Fibroblast of the aortic adventitia (primary cell): ENCODE measurements at regions not wholly inside any gene's neighbourhood (a gene's known extent, or its start where the extent isn't known, plus 50 kb on each side); places are given as distances from the start of the nearest gene placed in this dataset.
A peak's percentile ranks its signal among the peaks of the same experiment; 100 is the strongest.

Experiments used
- DNase-seq: peaks from one replicate; pipeline ENCODE4 v3.0.0-alpha.2; 2010; ENCODE audit warnings: low read depth
- H3K4me3 ChIP-seq: 2 replicates; pipeline ENCODE4 v1.5.1; 2011; ENCODE audit warnings: low read depth, mild to moderate bottlenecking, control low read depth, low read length, moderate library complexity
- CTCF ChIP-seq: IDR thresholded peaks from 2 replicates; pipeline ENCODE4 v1.5.1; 2011; ENCODE audit warnings: mild to moderate bottlenecking, low read length, control low read depth, inconsistent platforms; ENCODE audit not compliant: insufficient read depth

- DNase-seq: peak; percentile 32
- no peak overlapping the region for H3K4me3 ChIP-seq
- no peak for TF ChIP-seq CTCF
Observed at GRCh38 chr6:148652205-148652604, 94.6 kb upstream of the UST start.

- no peak for DNase-seq
- no peak overlapping the region for H3K4me3 ChIP-seq
- no peak for TF ChIP-seq CTCF
Observed at GRCh38 chr6:148653138-148653776, 93.6 kb upstream of the UST start.

GRCh38 chr6:148657048-148657447 is 89.8 kb upstream of the UST start:
- no peak overlapping the region for H3K4me3 ChIP-seq

GRCh38 chr6:148658681-148659430 is 88.0 kb upstream of the UST start:
- TF ChIP-seq CTCF: no peak
- no peak overlapping the region for H3K4me3 ChIP-seq
- no peak for DNase-seq

More at GRCh38 chr6:148657048-148657447, 89.8 kb upstream of the UST start:
- TF ChIP-seq CTCF: no peak
- peak; percentile 94 for DNase-seq

GRCh38 chr6:148667395-148667794 is 79.4 kb upstream of the UST start:
- no peak for DNase-seq
- TF ChIP-seq CTCF: no peak
- no peak overlapping the region for H3K4me3 ChIP-seq

GRCh38 chr6:148671085-148671484 is 75.7 kb upstream of the UST start:
- no peak overlapping the region for H3K4me3 ChIP-seq
- DNase-seq: no peak
- no peak for TF ChIP-seq CTCF
